GM23338 (cell line): ENCODE measurements at regions not wholly inside any gene's neighbourhood (a gene's known extent, or its start where the extent isn't known, plus 50 kb on each side); places are given as distances from the start of the nearest gene placed in this dataset.

Source experiments
- ATAC-seq: fragments of 200-7000 bp; cut with Tn5 transposase; 3 replicates; pipeline ENCODE4 v1.9.1; 2020
- DNase-seq: peaks from one replicate; pipeline ENCODE4 v3.0.0-alpha.2; 2015; ENCODE audit warnings: low spot score
- H2AFZ ChIP-seq: fragments of 200-600 bp; sonication (generic); 2 replicates; pipeline ENCODE4 v1.8.0; 2016; ENCODE audit warnings: antibody characterized with exemption, mild to moderate bottlenecking, moderate library complexity
- H3F3A ChIP-seq: fragments of 200-600 bp; sonication (generic); replicated peaks from 2 replicates; pipeline ENCODE4 v1.8.0; 2017; ENCODE audit warnings: antibody characterized with exemption, mixed run types, low read depth
- H3K27ac ChIP-seq: fragments of 200-600 bp; sonication (generic); 2 replicates; pipeline ENCODE4 v1.6.1; 2016; ENCODE audit warnings: low read depth
- H3K27me3 ChIP-seq: fragments of 200-600 bp; sonication (generic); 2 replicates; pipeline ENCODE4 v1.8.0; 2016; ENCODE audit warnings: mild to moderate bottlenecking, mixed run types, moderate library complexity; ENCODE audit not compliant: insufficient read depth
- H3K36me3 ChIP-seq: fragments of 200-600 bp; sonication (generic); 2 replicates; pipeline ENCODE4 v1.8.0; 2016; ENCODE audit warnings: mild to moderate bottlenecking; ENCODE audit not compliant: insufficient read depth
- H3K4me1 ChIP-seq: fragments of 200-600 bp; sonication (generic); 2 replicates; pipeline ENCODE4 v1.8.0; 2016; ENCODE audit warnings: mild to moderate bottlenecking, moderate library complexity; ENCODE audit not compliant: insufficient read depth
- H3K4me2 ChIP-seq: fragments of 200-600 bp; sonication (generic); 2 replicates; pipeline ENCODE4 v1.7.1; 2017; ENCODE audit warnings: mixed run types
- H3K4me3 ChIP-seq: fragments of 200-600 bp; sonication (generic); 2 replicates; pipeline ENCODE4 v1.6.1; 2016; ENCODE audit warnings: mixed run types
- H3K79me2 ChIP-seq: fragments of 200-600 bp; sonication (generic); replicated peaks from 2 replicates; pipeline ENCODE4 v1.8.0; 2017; ENCODE audit warnings: mild to moderate bottlenecking; ENCODE audit not compliant: insufficient read depth
- H3K9me2 ChIP-seq: fragments of 200-600 bp; sonication (generic); 2 replicates; pipeline ENCODE4 v1.8.0; 2017; ENCODE audit not compliant: insufficient read depth
- H4K20me1 ChIP-seq: fragments of 200-600 bp; sonication (generic); replicated peaks from 2 replicates; pipeline ENCODE4 v1.8.0; 2017; ENCODE audit warnings: mild to moderate bottlenecking; ENCODE audit not compliant: insufficient read depth
- H3K27ac Mint-ChIP-seq: 2 replicates; pipeline ENCODE4 v1.8.0; 2020; ENCODE audit warnings: inconsistent platforms, mild to moderate bottlenecking, moderate library complexity, mixed read lengths
- H3K27me3 Mint-ChIP-seq: 3 replicates; pipeline ENCODE4 v1.8.0; 2022; ENCODE audit warnings: low read depth, mild to moderate bottlenecking, moderate library complexity, mixed read lengths, inconsistent platforms; ENCODE audit not compliant: insufficient read depth, poor library complexity
- H3K36me3 Mint-ChIP-seq: 3 replicates; pipeline ENCODE4 v1.8.0; 2021; ENCODE audit warnings: low read depth, mild to moderate bottlenecking, inconsistent platforms, moderate library complexity, mixed read lengths
- H3K4me1 Mint-ChIP-seq: 3 replicates; pipeline ENCODE4 v1.8.0; 2020; ENCODE audit warnings: mild to moderate bottlenecking, inconsistent platforms, mixed read lengths
- H3K4me3 Mint-ChIP-seq: 3 replicates; pipeline ENCODE4 v1.8.0; 2021; ENCODE audit warnings: moderate library complexity, mild to moderate bottlenecking, inconsistent platforms, mixed read lengths
- H3K9me3 Mint-ChIP-seq: 3 replicates; pipeline ENCODE4 v1.8.0; 2020; ENCODE audit warnings: moderate library complexity, mild to moderate bottlenecking, inconsistent platforms, mixed read lengths
- CREB1 ChIP-seq: fragments of 250-450 bp; sonication (Bioruptor Pico); IDR thresholded peaks from 2 replicates; pipeline ENCODE4 v1.5.0; 2020; ENCODE audit warnings: low read depth, mild to moderate bottlenecking, moderate library complexity
- CTCF ChIP-seq, 2 experiments: fragments of 200-600 bp in 1 of 2; sonication (generic) in 1 of 2; conservative IDR thresholded peaks; 2 replicates each; pipeline versions ENCODE4 v1.5.1 to v1.6.1; 2016 to 2017; ENCODE audit warnings: antibody characterized with exemption in 2 of 2, low read depth in 2 of 2, mild to moderate bottlenecking in 2 of 2, moderate library complexity in 1 of 2
- ETS1 ChIP-seq: IDR thresholded peaks from 2 replicates; pipeline ENCODE4 v1.6.1; 2016; ENCODE audit warnings: antibody characterized with exemption
- EZH2 ChIP-seq: fragments of 200-600 bp; sonication (generic); IDR thresholded peaks from one replicate; pipeline ENCODE4 v1.8.0; 2017; ENCODE audit warnings: antibody characterized with exemption, mild to moderate bottlenecking, low read depth; ENCODE audit not compliant: unreplicated experiment
- EZH2phosphoT487 ChIP-seq: fragments of 200-600 bp; sonication (generic); IDR thresholded peaks from one replicate; pipeline ENCODE4 v1.8.1; 2018; ENCODE audit warnings: antibody characterized with exemption; ENCODE audit not compliant: unreplicated experiment
- JUNB ChIP-seq: IDR thresholded peaks from one replicate; pipeline ENCODE4 v1.6.1; 2016; ENCODE audit warnings: antibody characterized with exemption; ENCODE audit not compliant: unreplicated experiment
- NANOG ChIP-seq: IDR thresholded peaks from 2 replicates; pipeline ENCODE4 v1.6.1; 2016; ENCODE audit warnings: antibody characterized with exemption, borderline replicate concordance
- POLR2AphosphoS5 ChIP-seq: IDR thresholded peaks from 2 replicates; pipeline ENCODE4 v1.6.1; 2016; ENCODE audit warnings: antibody characterized with exemption, low read depth
- REST ChIP-seq: IDR thresholded peaks from one replicate; pipeline ENCODE4 v1.6.1; 2018; ENCODE audit warnings: antibody characterized with exemption; ENCODE audit not compliant: unreplicated experiment
- STAT1 ChIP-seq: IDR thresholded peaks from one replicate; pipeline ENCODE4 v1.6.1; 2016; ENCODE audit warnings: antibody characterized with exemption; ENCODE audit not compliant: unreplicated experiment
- ZNF114 ChIP-seq: fragments of 250-450 bp; sonication (Bioruptor Pico); IDR thresholded peaks from 2 replicates; pipeline ENCODE4 v1.5.0; 2020; ENCODE audit warnings: mild to moderate bottlenecking, moderate library complexity
- ZNF331 ChIP-seq: fragments of 250-450 bp; sonication (Bioruptor Pico); IDR thresholded peaks from 2 replicates; pipeline ENCODE4 v1.5.0; 2020; ENCODE audit warnings: low read depth, mild to moderate bottlenecking, moderate library complexity
- ZNF462 ChIP-seq: fragments of 250-450 bp; sonication (Bioruptor Pico); IDR thresholded peaks from 2 replicates; pipeline ENCODE4 v1.5.0; 2020; ENCODE audit warnings: mild to moderate bottlenecking, moderate library complexity

- Mint-ChIP-seq H3K9me3 (no peaks in the 10 kb centered on the region; the same call in 2 of the 3 replicates), H3K27ac (no peak overlapping the region), H3K36me3 (no peaks in the 10 kb centered on the region; the same call in 2 of the 3 replicates), H3K4me1 (peaks cover 29% of the 10 kb centered on the region), H3K4me3 (no peak overlapping the region), H3K27me3 (peaks cover 15% of the 10 kb centered on the region)
- Histone ChIP-seq H3K79me2 (no peaks in the 10 kb centered on the region), H4K20me1 (no peaks in the 10 kb centered on the region), H3F3A (no peaks in the 10 kb centered on the region), H3K27me3 (no peaks in the 10 kb centered on the region), H3K4me3 (no peak overlapping the region), H3K27ac (no peak overlapping the region), H3K9me2 (no peaks in the 10 kb centered on the region), H3K4me2 (no peak overlapping the region), H3K4me1 (peaks cover 7% of the 10 kb centered on the region; the same call in 1 of the 2 replicates), H3K36me3 (no peaks in the 10 kb centered on the region), H2AFZ (no peak overlapping the region)
- ATAC-seq (no peak), DNase-seq (no peak)
- TF ChIP-seq ZNF114 (CRISPR knock-in tag): no peak
- no peak for TF ChIP-seq NANOG
- TF ChIP-seq CREB1: no peak
- no peak for TF ChIP-seq POLR2AphosphoS5
- no peak for TF ChIP-seq STAT1
- no peak for TF ChIP-seq EZH2
- no peak for TF ChIP-seq ETS1
- TF ChIP-seq CTCF (conservative IDR thresholded peaks at IDR 0.05; ENCODE audit: low read depth in 2 of 2): no peak
- TF ChIP-seq JUNB: no peak
- TF ChIP-seq EZH2phosphoT487: no peak
- no peak for TF ChIP-seq REST
- TF ChIP-seq ZNF462 (CRISPR knock-in tag): no peak
- TF ChIP-seq ZNF331 (CRISPR knock-in tag): no peak
Observed at GRCh38 chr6:43967719-43968091, 159.5 kb downstream of the MRPL14 start.
